Hepatocyte (in vitro differentiated cells): ENCODE measurements at regions not wholly inside any gene's neighbourhood (a gene's known extent, or its start where the extent isn't known, plus 50 kb on each side); places are given as distances from the start of the nearest gene placed in this dataset.

Source experiments
- DNase-seq: peaks from one replicate; pipeline ENCODE4 v3.0.0-alpha.2; 2016; ENCODE audit warnings: low spot score
- H2AFZ ChIP-seq: fragments of 200-600 bp; sonication (generic); 2 replicates; pipeline ENCODE4 v1.6.0; 2016; ENCODE audit warnings: antibody characterized with exemption, mild to moderate bottlenecking
- H3K27ac ChIP-seq: fragments of 200-600 bp; sonication (generic); 2 replicates; pipeline ENCODE4 v1.5.1; 2016; ENCODE audit warnings: mild to moderate bottlenecking
- H3K27me3 ChIP-seq: fragments of 200-600 bp; sonication (generic); 2 replicates; pipeline ENCODE4 v1.6.1; 2016
- H3K36me3 ChIP-seq: fragments of 200-600 bp; sonication (generic); replicated peaks from 2 replicates; pipeline ENCODE4 v1.5.1; 2016; ENCODE audit warnings: low read depth; ENCODE audit not compliant: insufficient read depth
- H3K4me1 ChIP-seq: fragments of 200-600 bp; sonication (generic); 2 replicates; pipeline ENCODE4 v1.5.1; 2016; ENCODE audit warnings: mild to moderate bottlenecking, moderate library complexity; ENCODE audit not compliant: insufficient read depth
- H3K4me2 ChIP-seq: fragments of 200-600 bp; sonication (generic); 2 replicates; pipeline ENCODE4 v1.6.0; 2016
- H3K4me3 ChIP-seq: fragments of 200-600 bp; sonication (generic); 2 replicates; pipeline ENCODE4 v1.5.1; 2016; ENCODE audit warnings: mild to moderate bottlenecking
- H3K79me2 ChIP-seq: fragments of 200-600 bp; sonication (generic); 2 replicates; pipeline ENCODE4 v1.6.0; 2017; ENCODE audit warnings: mild to moderate bottlenecking
- H3K9me2 ChIP-seq: fragments of 200-600 bp; sonication (generic); replicated peaks from 2 replicates; pipeline ENCODE4 v1.6.0; 2017; ENCODE audit warnings: mild to moderate bottlenecking; ENCODE audit not compliant: insufficient read depth
- H3K9me3 ChIP-seq: fragments of 200-600 bp; sonication (generic); 2 replicates; pipeline ENCODE4 v1.5.1; 2016; ENCODE audit warnings: low read depth, mild to moderate bottlenecking
- H4K20me1 ChIP-seq: fragments of 200-600 bp; sonication (generic); 2 replicates; pipeline ENCODE4 v1.6.0; 2016; ENCODE audit warnings: mild to moderate bottlenecking; ENCODE audit not compliant: insufficient read depth, poor library complexity, severe bottlenecking
- EZH2 ChIP-seq: fragments of 200-600 bp; sonication (generic); IDR thresholded peaks from 2 replicates; pipeline ENCODE4 v1.6.1; 2016; ENCODE audit warnings: antibody characterized with exemption, mild to moderate bottlenecking, borderline replicate concordance
- EZH2phosphoT487 ChIP-seq: fragments of 200-600 bp; sonication (generic); IDR thresholded peaks from one replicate; pipeline ENCODE4 v1.6.1; 2018; ENCODE audit warnings: antibody characterized with exemption, mild to moderate bottlenecking, low read depth, moderate library complexity; ENCODE audit not compliant: unreplicated experiment, severe bottlenecking
- WGBS: methylation state at CpG from one replicate; pipeline ENCODE4 v1.1.6; 2016; ENCODE audit warnings: low lambda C conversion rate; ENCODE audit errors: missing lambda C conversion rate; 5-methylcytosine and 5-hydroxymethylcytosine counted together
- TF ChIP-seq, protein P1 (sequence below): fragments of 200-600 bp; sonication (generic); IDR thresholded peaks from 2 replicates; pipeline ENCODE4 v1.5.1; 2016; ENCODE audit warnings: antibody characterized with exemption, mild to moderate bottlenecking; ENCODE audit not compliant: poor library complexity

DNA sequence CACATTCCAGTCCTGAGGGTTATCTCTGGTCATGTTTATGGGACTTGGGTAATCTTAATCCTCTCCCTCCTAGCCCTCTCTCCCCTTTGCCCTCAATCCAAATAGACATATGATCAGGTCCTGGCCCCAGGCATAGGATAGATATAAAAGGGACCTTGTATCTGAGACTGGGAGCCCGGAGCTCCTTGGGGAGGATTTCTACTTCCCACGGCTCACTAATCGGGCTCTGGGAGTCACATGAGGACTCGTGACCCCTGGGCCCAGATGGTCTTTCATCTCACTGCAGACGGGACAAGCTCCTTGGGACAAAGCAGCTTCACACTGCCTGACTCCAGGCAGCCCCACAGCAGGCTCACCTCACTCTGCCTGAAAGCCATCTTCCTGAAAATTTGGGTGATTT is 57.8 kb upstream of the LYRM9 start:
- H4K20me1 ChIP-seq: no peaks in the 10 kb centered on the region
- 29% methylated on average over 5 of the region's 5 CpGs for WGBS

DNA sequence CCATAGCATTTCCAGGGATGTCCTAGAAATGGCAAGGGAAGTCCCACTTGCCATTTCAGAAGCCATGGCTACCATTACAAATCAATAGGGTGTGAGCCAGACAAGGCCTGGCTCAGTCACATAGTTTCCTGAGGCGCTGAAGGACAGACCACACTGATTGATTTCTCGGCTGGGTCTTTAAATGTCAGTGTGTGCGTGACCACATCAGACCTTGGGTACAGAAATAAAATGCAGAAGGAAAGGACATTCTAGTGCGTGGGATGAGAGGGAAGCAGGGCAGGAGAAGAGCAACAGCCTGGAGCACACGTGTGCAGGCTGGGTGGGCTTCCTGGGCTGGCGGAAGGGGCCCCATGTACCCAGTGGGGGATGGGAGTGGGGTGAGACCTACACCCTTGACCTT is 58.7 kb upstream of the LYRM9 start:
- no peak overlapping the region for H3K27ac ChIP-seq
- DNase-seq: no peak
- peaks cover 2% of the 10 kb centered on the region for H3K4me1 ChIP-seq
- no peaks in the 10 kb centered on the region for H4K20me1 ChIP-seq
- H3K4me3 ChIP-seq: no peak overlapping the region
- H3K9me2 ChIP-seq: no peaks in the 10 kb centered on the region
- TF ChIP-seq EZH2 (no peak), EZH2phosphoT487 (no peak)
- TF ChIP-seq, protein P1, sequence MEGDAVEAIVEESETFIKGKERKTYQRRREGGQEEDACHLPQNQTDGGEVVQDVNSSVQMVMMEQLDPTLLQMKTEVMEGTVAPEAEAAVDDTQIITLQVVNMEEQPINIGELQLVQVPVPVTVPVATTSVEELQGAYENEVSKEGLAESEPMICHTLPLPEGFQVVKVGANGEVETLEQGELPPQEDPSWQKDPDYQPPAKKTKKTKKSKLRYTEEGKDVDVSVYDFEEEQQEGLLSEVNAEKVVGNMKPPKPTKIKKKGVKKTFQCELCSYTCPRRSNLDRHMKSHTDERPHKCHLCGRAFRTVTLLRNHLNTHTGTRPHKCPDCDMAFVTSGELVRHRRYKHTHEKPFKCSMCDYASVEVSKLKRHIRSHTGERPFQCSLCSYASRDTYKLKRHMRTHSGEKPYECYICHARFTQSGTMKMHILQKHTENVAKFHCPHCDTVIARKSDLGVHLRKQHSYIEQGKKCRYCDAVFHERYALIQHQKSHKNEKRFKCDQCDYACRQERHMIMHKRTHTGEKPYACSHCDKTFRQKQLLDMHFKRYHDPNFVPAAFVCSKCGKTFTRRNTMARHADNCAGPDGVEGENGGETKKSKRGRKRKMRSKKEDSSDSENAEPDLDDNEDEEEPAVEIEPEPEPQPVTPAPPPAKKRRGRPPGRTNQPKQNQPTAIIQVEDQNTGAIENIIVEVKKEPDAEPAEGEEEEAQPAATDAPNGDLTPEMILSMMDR: no peak
- 75% methylated on average over 6 of the region's 6 CpGs for WGBS
- no peaks in the 10 kb centered on the region for H3K36me3 ChIP-seq
- H3K27me3 ChIP-seq: no peaks in the 10 kb centered on the region
- no peaks in the 10 kb centered on the region for H3K79me2 ChIP-seq
- no peak overlapping the region for H2AFZ ChIP-seq
- no peaks in the 10 kb centered on the region for H3K9me3 ChIP-seq
- H3K4me2 ChIP-seq: no peak overlapping the region

More for the DNA sequence above, 57.8 kb upstream of the LYRM9 start:
- Histone ChIP-seq H3K79me2 (no peaks in the 10 kb centered on the region), H3K27me3 (no peaks in the 10 kb centered on the region), H2AFZ (no peak overlapping the region), H3K4me3 (no peak overlapping the region), H3K4me1 (no peaks in the 10 kb centered on the region), H3K4me2 (no peak overlapping the region), H3K27ac (no peak overlapping the region), H3K9me3 (no peaks in the 10 kb centered on the region), H3K36me3 (no peaks in the 10 kb centered on the region), H3K9me2 (no peaks in the 10 kb centered on the region)
- no peak for TF ChIP-seq EZH2phosphoT487
- TF ChIP-seq EZH2: no peak
- TF ChIP-seq, protein P1: no peak
- DNase-seq: no peak

DNA sequence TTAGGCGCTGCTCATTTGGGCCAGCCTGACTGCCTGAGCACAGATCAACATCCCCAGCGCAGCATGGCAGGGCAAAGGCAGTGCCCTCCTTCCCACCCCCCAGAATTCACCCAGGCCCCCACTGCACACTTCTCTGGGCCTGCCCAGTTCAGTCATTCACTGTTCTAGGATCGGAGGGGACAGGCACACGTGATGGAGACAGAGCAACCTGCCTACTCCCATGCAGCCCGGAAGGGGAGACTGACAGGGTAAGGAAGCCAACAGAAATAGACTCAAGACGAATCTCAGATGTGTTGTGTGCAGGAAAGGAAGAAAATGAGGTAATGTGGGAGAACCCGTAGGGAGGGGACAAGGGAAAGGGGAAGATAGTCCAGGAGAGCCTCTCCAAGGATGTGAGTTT is 59.2 kb upstream of the LYRM9 start:
- Histone ChIP-seq H3K27ac (no peak overlapping the region), H4K20me1 (no peaks in the 10 kb centered on the region), H3K4me2 (no peak overlapping the region), H3K4me1 (peaks cover 5% of the 10 kb centered on the region), H2AFZ (no peak overlapping the region), H3K79me2 (no peaks in the 10 kb centered on the region), H3K9me2 (no peaks in the 10 kb centered on the region), H3K9me3 (no peaks in the 10 kb centered on the region), H3K4me3 (no peak overlapping the region), H3K36me3 (no peaks in the 10 kb centered on the region), H3K27me3 (no peaks in the 10 kb centered on the region)
- TF ChIP-seq, protein P1: no peak
- TF ChIP-seq EZH2phosphoT487 (no peak), EZH2 (no peak)
- WGBS: 80% methylated on average over 7 of the region's 7 CpGs
- DNase-seq: no peak
